HCT116 (cell line): ENCODE measurements at regions not wholly inside any gene's neighbourhood (a gene's known extent, or its start where the extent isn't known, plus 50 kb on each side); places are given as distances from the start of the nearest gene placed in this dataset.

Experiments used
- ATAC-seq: fragments of 200-7000 bp; cut with Tn5 transposase; 2 replicates; pipeline ENCODE4 v1.9.1; 2020; ENCODE audit warnings: mild to moderate bottlenecking, moderate library complexity
- BruUV-seq: library from RNA; stranded (reverse); fragments of 400-500 nt; replicated peaks from 2 replicates; lab custom pipeline; 2021; lab: Mats Ljungman, UMichigan
- CTCF ChIA-PET: fragments of 300-600 bp; sonication (Branson Sonifier 250); formaldehyde crosslinking; loops from one replicate; lab custom pipeline; 2021; ENCODE audit warnings: antibody characterized with exemption; lab: Charles Lee
- POLR2A ChIA-PET: fragments of 300-600, 350-600 bp; sonication (Branson Sonifier 250); formaldehyde crosslinking; loops from one replicate; lab custom pipeline; 2021; ENCODE audit warnings: antibody characterized with exemption; lab: Charles Lee
- RAD21 ChIA-PET, 2 experiments: fragments of 300-600 bp; sonication (Branson Sonifier 250); formaldehyde crosslinking; loops; one replicate each; lab custom pipeline; 2023; ENCODE audit warnings: low total read pairs in 2 of 2; ENCODE audit not compliant: uncharacterized antibody in 2 of 2, unreplicated experiment in 2 of 2, low non-redundant PET in 1 of 2; lab: Charles Lee
- DNase-seq: peaks from one replicate; pipeline ENCODE4 v3.0.0-alpha.2; 2010; ENCODE audit warnings: low read depth, low spot score
- H2AFZ ChIP-seq: fragments of 200-600 bp; shearing (Covaris generic), sonication (generic); 2 replicates; pipeline ENCODE4 v1.6.1; 2017; ENCODE audit warnings: low read depth, mixed run types, mixed read lengths, antibody characterized with exemption, low read length; ENCODE audit not compliant: poor library complexity, severe bottlenecking
- H3K27ac ChIP-seq: 2 replicates; pipeline ENCODE4 v1.5.1; 2012; ENCODE audit warnings: low read depth, low read length
- H3K27me3 ChIP-seq: fragments of 200-600 bp; sonication (generic); 2 replicates; pipeline ENCODE4 v1.6.1; 2016; ENCODE audit warnings: mixed run types, low read length, mixed read lengths; ENCODE audit not compliant: insufficient read depth
- H3K36me3 ChIP-seq, 2 experiments: fragments of 200-500 bp in 1 of 2; fragments of 200-600 bp in 1 of 2; sonication (Bioruptor generic) in 1 of 2; sonication (generic) in 1 of 2; 2 replicates each; pipeline versions ENCODE4 v1.5.1 to v1.6.1; 2014 to 2016; ENCODE audit warnings: low read length in 2 of 2, inconsistent platforms in 1 of 2, mixed read lengths in 1 of 2, mixed run types in 1 of 2; ENCODE audit not compliant: insufficient read depth in 2 of 2, control insufficient read depth in 1 of 2
- H3K4me1 ChIP-seq, 2 experiments: fragments of 200-600 bp in 1 of 2; sonication (generic) in 1 of 2; 2 replicates each; pipeline versions ENCODE4 v1.5.1 to v1.6.1; 2012 to 2017; ENCODE audit warnings: low read length in 2 of 2, inconsistent platforms in 1 of 2, mild to moderate bottlenecking in 1 of 2, mixed read lengths in 1 of 2, mixed run types in 1 of 2, moderate library complexity in 1 of 2; ENCODE audit not compliant: insufficient read depth in 2 of 2, control insufficient read depth in 1 of 2
- H3K4me2 ChIP-seq: fragments of 200-600 bp; sonication (generic); 2 replicates; pipeline ENCODE4 v1.6.1; 2017; ENCODE audit warnings: mixed run types, low read length, mixed read lengths
- H3K4me3 ChIP-seq, 2 experiments: fragments of 200-600 bp in 1 of 2; sonication (generic) in 1 of 2; replicated peaks in 1 of 2; 2 replicates each; pipeline ENCODE4 v1.5.1; 2011 to 2016; ENCODE audit warnings: low read length in 2 of 2, control low read depth in 1 of 2, low read depth in 1 of 2, mild to moderate bottlenecking in 1 of 2, mixed read lengths in 1 of 2, mixed run types in 1 of 2
- H3K79me2 ChIP-seq: fragments of 200-600 bp; sonication (generic); 2 replicates; pipeline ENCODE4 v1.6.1; 2017; ENCODE audit warnings: mild to moderate bottlenecking, mixed run types, low read length, moderate library complexity, mixed read lengths; ENCODE audit not compliant: insufficient read depth
- H3K9ac ChIP-seq: fragments of 200-600 bp; sonication (generic); 2 replicates; pipeline ENCODE4 v1.6.1; 2016; ENCODE audit warnings: low read length, mixed read lengths
- H3K9me2 ChIP-seq: fragments of 200-600 bp; sonication (generic), shearing (Covaris generic); 2 replicates; pipeline ENCODE4 v1.6.1; 2017; ENCODE audit warnings: mixed run types, mild to moderate bottlenecking, moderate library complexity; ENCODE audit not compliant: insufficient read depth
- H3K9me3 ChIP-seq, 2 experiments: fragments of 200-500 bp in 1 of 2; fragments of 200-600 bp in 1 of 2; sonication (Bioruptor generic) in 1 of 2; sonication (generic) in 1 of 2; 2 replicates each; pipeline ENCODE4 v1.6.1; 2014 to 2017; ENCODE audit warnings: low read length in 2 of 2, mixed read lengths in 2 of 2, inconsistent platforms in 1 of 2, low read depth in 1 of 2, mild to moderate bottlenecking in 1 of 2, mixed run types in 1 of 2, moderate library complexity in 1 of 2; ENCODE audit not compliant: control insufficient read depth in 1 of 2, insufficient read depth in 1 of 2
- H4K20me1 ChIP-seq: fragments of 200-600 bp; sonication (generic), shearing (Covaris generic); 2 replicates; pipeline ENCODE4 v1.6.1; 2017; ENCODE audit warnings: mixed run types, mild to moderate bottlenecking, moderate library complexity; ENCODE audit not compliant: insufficient read depth
- CBX3 ChIP-seq: IDR thresholded peaks from 2 replicates; pipeline ENCODE4 v1.6.1; 2012; ENCODE audit warnings: low read depth
- CTCF ChIP-seq, 3 experiments: fragments of 200-600 bp in 1 of 3; sonication (generic) in 1 of 3; IDR thresholded peaks in 2 of 3; conservative IDR thresholded peaks in 1 of 3; 2 replicates each; pipeline ENCODE4 v1.5.1; 2012 to 2017; ENCODE audit warnings: low read depth in 2 of 3, low read length in 2 of 3, antibody characterized with exemption in 1 of 3, borderline replicate concordance in 1 of 3, control low read depth in 1 of 3, mild to moderate bottlenecking in 1 of 3, mixed read lengths in 1 of 3, mixed run types in 1 of 3, moderate library complexity in 1 of 3; ENCODE audit not compliant: insufficient read depth in 1 of 3
- EGR1 ChIP-seq: IDR thresholded peaks from 2 replicates; pipeline ENCODE4 v1.6.1; 2012; ENCODE audit warnings: low read depth
- ELF1 ChIP-seq: IDR thresholded peaks from 2 replicates; pipeline ENCODE4 v1.6.1; 2012; ENCODE audit warnings: low read depth, borderline replicate concordance
- EZH2 ChIP-seq: fragments of 200-600 bp; sonication (generic); IDR thresholded peaks from 2 replicates; pipeline ENCODE4 v1.6.1; 2017; ENCODE audit warnings: antibody characterized with exemption, mixed run types
- MAX ChIP-seq: IDR thresholded peaks from 2 replicates; pipeline ENCODE4 v1.6.1; 2012
- POLR2A ChIP-seq: IDR thresholded peaks from 2 replicates; pipeline ENCODE4 v1.7.0; 2011; ENCODE audit warnings: borderline replicate concordance; ENCODE audit not compliant: insufficient read depth, insufficient read length; ENCODE audit errors: extremely low read depth
- YY1 ChIP-seq: IDR thresholded peaks from 2 replicates; pipeline ENCODE4 v1.6.1; 2011; ENCODE audit warnings: low read length, low read depth, moderate library complexity, mild to moderate bottlenecking; ENCODE audit not compliant: insufficient replicate concordance; ENCODE audit errors: extremely low read depth
- ZNF274 ChIP-seq: fragments of 200-500 bp; sonication (Bioruptor generic); IDR thresholded peaks from 2 replicates; pipeline ENCODE4 v1.6.1; 2014; ENCODE audit warnings: mild to moderate bottlenecking, low read depth, low read length, inconsistent platforms
- intact Hi-C: fragments of 100-400 bp; cut with micrococcal nuclease; formaldehyde crosslinking; loops from 2 replicates; pipeline ENCODE4 v1.10.0; 2022
- TF ChIP-seq, protein P1 (sequence below): IDR thresholded peaks from 2 replicates; pipeline ENCODE4 v1.6.1; 2012

DNA sequence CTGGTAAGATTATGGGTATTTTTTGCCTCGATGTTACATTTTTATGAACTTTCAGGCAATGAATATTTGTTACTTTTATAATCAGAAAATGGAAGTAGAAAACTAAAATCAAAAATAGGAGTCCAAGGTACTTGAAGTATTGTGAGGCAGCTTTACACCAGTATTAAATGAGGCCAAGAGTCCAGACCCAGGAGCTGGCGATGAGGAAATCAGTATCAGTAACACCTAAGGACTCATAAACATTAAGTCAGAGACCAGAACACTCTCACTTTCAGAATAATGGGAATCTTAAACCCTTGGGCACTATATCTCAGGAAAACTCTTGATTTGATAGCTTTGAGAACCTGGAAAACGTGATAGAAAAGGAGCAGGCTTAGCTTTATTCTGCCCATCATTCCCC lies 208.8 kb downstream of the GXYLT1 start:
- ATAC-seq (no peak), DNase-seq (no peak)
- intact Hi-C loops: no loop called here
- Histone ChIP-seq H3K9ac (no peak overlapping the region), H3K4me1 (no peaks in the 10 kb centered on the region), H3K79me2 (no peaks in the 10 kb centered on the region), H4K20me1 (no peaks in the 10 kb centered on the region), H2AFZ (no peak overlapping the region), H3K4me2 (no peak overlapping the region), H3K9me3 (no peaks in the 10 kb centered on the region), H3K9me2 (no peaks in the 10 kb centered on the region), H3K27me3 (no peaks in the 10 kb centered on the region), H3K27ac (no peak overlapping the region), H3K36me3 (no peaks in the 10 kb centered on the region), H3K4me3 (no peak overlapping the region)
- TF ChIP-seq ZNF274 (no peak), POLR2A (no peak), ELF1 (no peak), MAX (no peak), CTCF (IDR thresholded peaks at IDR 0.05 in 2 of 3, conservative IDR thresholded peaks at IDR 0.05 in 1 of 3; ENCODE audit: borderline replicate concordance in 1 of 3, insufficient read depth in 1 of 3, low read depth in 2 of 3, low read length in 2 of 3) (no peak), CBX3 (no peak), EGR1 (no peak), EZH2 (no peak), YY1 (no peak)
- TF ChIP-seq, protein P1, sequence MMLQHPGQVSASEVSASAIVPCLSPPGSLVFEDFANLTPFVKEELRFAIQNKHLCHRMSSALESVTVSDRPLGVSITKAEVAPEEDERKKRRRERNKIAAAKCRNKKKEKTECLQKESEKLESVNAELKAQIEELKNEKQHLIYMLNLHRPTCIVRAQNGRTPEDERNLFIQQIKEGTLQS: no peak
- RAD21 ChIA-PET: no interaction called here
- POLR2A ChIA-PET: no interaction called here
- CTCF ChIA-PET: interaction anchor here (1.0 kb wide), 1 partner anchor 17 kb away, joined by 3 read pairs; no protein-coding TSS in a partner anchor
- no TSS peak for BruUV-seq
